CD4-positive, alpha-beta T cell (primary cell): ENCODE measurements at regions not wholly inside any gene's neighbourhood (a gene's known extent, or its start where the extent isn't known, plus 50 kb on each side); places are given as distances from the start of the nearest gene placed in this dataset.

Experiments
- ATAC-seq: fragments of 200-7000 bp; cut with Tn5 transposase; one replicate; pipeline ENCODE4 v1.10.0; 2022; ENCODE audit warnings: mild to moderate bottlenecking; ENCODE audit not compliant: poor library complexity
- CTCF ChIA-PET: fragments of 350-600 bp; sonication (Branson Sonifier 250); formaldehyde crosslinking; loops from one replicate; lab custom pipeline; 2021; ENCODE audit warnings: antibody characterized with exemption, inconsistent platforms; lab: Charles Lee
- POLR2A ChIA-PET: fragments of 350-600 bp; sonication (Branson Sonifier 250); formaldehyde crosslinking; loops from one replicate; lab custom pipeline; 2021; ENCODE audit warnings: antibody characterized with exemption, inconsistent platforms; lab: Charles Lee
- DNase-seq, 14 experiments: peaks; one replicate each; pipeline ENCODE4 v3.0.0-alpha.2; 2013 to 2020; ENCODE audit warnings: mixed read lengths in 2 of 14
- H3K27ac ChIP-seq, 2 donors: one replicate each; pipeline versions ENCODE4 v1.5.1 to v1.7.0; 2013; ENCODE audit warnings: low read length in 2 of 2, low read depth in 1 of 2, mild to moderate bottlenecking in 1 of 2
- H3K27me3 ChIP-seq, 2 experiments: 1 replicate in 1 of 2; 2 replicates in 1 of 2; pipeline versions ENCODE4 v1.6.1 to v1.7.0; 2013; ENCODE audit warnings: low read length in 2 of 2, control low read depth in 1 of 2, mild to moderate bottlenecking in 1 of 2, moderate library complexity in 1 of 2; ENCODE audit not compliant: insufficient read depth in 2 of 2, control insufficient read depth in 1 of 2
- H3K36me3 ChIP-seq: one replicate; pipeline ENCODE4 v1.6.1; 2013; ENCODE audit warnings: low read length, control low read depth; ENCODE audit not compliant: insufficient read depth
- H3K4me1 ChIP-seq: one replicate; pipeline ENCODE4 v1.6.1; 2013; ENCODE audit warnings: low read length, control low read depth; ENCODE audit not compliant: insufficient read depth
- H3K4me3 ChIP-seq: one replicate; pipeline ENCODE4 v1.5.1; 2013; ENCODE audit warnings: mild to moderate bottlenecking, low read length, moderate library complexity
- H3K9me3 ChIP-seq, 2 experiments: 1 replicate in 1 of 2; 2 replicates in 1 of 2; pipeline versions ENCODE4 v1.6.1 to v1.7.0; 2013; ENCODE audit warnings: low read length in 2 of 2, mild to moderate bottlenecking in 2 of 2, control low read depth in 1 of 2, moderate library complexity in 1 of 2; ENCODE audit not compliant: control insufficient read depth in 1 of 2, insufficient read depth in 1 of 2
- H3K27ac Mint-ChIP-seq: one replicate; pipeline ENCODE4 v1.8.0; 2020; ENCODE audit warnings: mixed read lengths
- H3K27me3 Mint-ChIP-seq: one replicate; pipeline ENCODE4 v1.8.0; 2021; ENCODE audit warnings: mixed read lengths
- H3K36me3 Mint-ChIP-seq: one replicate; pipeline ENCODE4 v1.8.0; 2021; ENCODE audit warnings: low read depth, mixed read lengths
- H3K4me1 Mint-ChIP-seq: one replicate; pipeline ENCODE4 v1.8.0; 2021; ENCODE audit warnings: low read depth, mixed read lengths
- H3K4me3 Mint-ChIP-seq: one replicate; pipeline ENCODE4 v1.8.0; 2020; ENCODE audit warnings: mild to moderate bottlenecking, mixed read lengths
- H3K9me3 Mint-ChIP-seq: one replicate; pipeline ENCODE4 v1.8.0; 2020; ENCODE audit warnings: mixed read lengths
- CTCF ChIP-seq: fragments of 200-600 bp; IDR thresholded peaks from one replicate; pipeline ENCODE4 v1.8.0; 2022; ENCODE audit warnings: antibody characterized with exemption, mild to moderate bottlenecking
- intact Hi-C, 2 experiments: fragments of 100-400 bp; cut with DNase I in 1 of 2; cut with micrococcal nuclease in 1 of 2; formaldehyde crosslinking; loops; one replicate each; pipeline versions ENCODE4 v1.15.1 to v1.9.0; 2023 to 2025; cut with DNase I, micrococcal nuclease

DNA sequence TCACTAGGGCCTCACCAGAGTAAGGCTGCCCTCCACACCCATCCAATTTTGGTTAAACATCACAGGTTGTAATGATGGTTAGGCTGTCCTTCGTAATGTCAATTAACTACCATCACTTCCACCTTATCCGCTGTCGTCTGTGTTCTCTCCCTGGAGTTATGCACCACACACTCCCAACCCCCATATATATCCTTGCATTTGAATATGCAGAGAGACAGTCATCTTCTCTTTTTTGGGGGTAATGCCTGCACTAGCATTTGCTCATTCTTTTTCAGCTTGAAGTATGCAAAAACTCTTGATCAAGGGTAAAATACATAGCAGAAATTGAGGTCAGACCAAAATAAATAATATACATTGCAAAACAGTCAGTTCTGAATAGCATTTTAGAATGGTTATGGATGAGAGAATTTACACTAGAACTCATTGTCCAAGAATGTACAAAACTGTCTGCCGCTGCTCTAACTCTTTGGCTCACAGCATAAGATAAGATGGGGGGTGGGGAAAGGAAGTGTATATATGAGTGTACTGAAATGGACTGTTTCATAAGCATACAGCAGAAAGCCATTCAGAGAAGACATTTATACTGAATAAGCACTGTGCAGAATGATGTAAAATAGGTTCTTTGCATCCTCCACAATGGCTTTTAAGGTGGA lies 397.8 kb upstream of the CHST9 start:
- Mint-ChIP-seq H3K36me3 (no peaks in the 10 kb centered on the region), H3K27ac (no peak overlapping the region), H3K4me3 (no peak overlapping the region), H3K9me3 (peaks cover 5% of the 10 kb centered on the region), H3K27me3 (no peaks in the 10 kb centered on the region), H3K4me1 (no peaks in the 10 kb centered on the region)
- CTCF ChIA-PET, result no interaction called here
- POLR2A ChIA-PET, result no interaction called here
- Histone ChIP-seq H3K27me3 (no peaks in the 10 kb centered on the region), H3K36me3 (no peaks in the 10 kb centered on the region), H3K9me3 (peaks cover 4 to 5% of the 10 kb centered on the region in 2 experiments), H3K27ac (no peak overlapping the region), H3K4me3 (no peak overlapping the region), H3K4me1 (no peaks in the 10 kb centered on the region)
- intact Hi-C loops, result no loop called here
- DNase-seq (no peak), ATAC-seq (no peak)
- TF ChIP-seq CTCF, result no peak

- peaks cover 5 to 8% of the 10 kb centered on the region in 2 experiments for H3K9me3 ChIP-seq
- Mint-ChIP-seq H3K9me3 (peaks cover 5% of the 10 kb centered on the region), H3K27me3 (no peaks in the 10 kb centered on the region), H3K27ac (no peak overlapping the region), H3K4me3 (no peak overlapping the region), H3K36me3 (no peaks in the 10 kb centered on the region), H3K4me1 (no peaks in the 10 kb centered on the region)
- ChIA-PET CTCF (no interaction called here), POLR2A (no interaction called here)
- ATAC-seq, result no peak
- no peaks in the 10 kb centered on the region for H3K27me3 ChIP-seq
- H3K36me3 ChIP-seq, result no peaks in the 10 kb centered on the region
- TF ChIP-seq CTCF, result no peak
- no peak overlapping the region for H3K4me3 ChIP-seq
- H3K4me1 ChIP-seq, result no peaks in the 10 kb centered on the region
- H3K27ac ChIP-seq, result no peak overlapping the region
- intact Hi-C loops, result no loop called here
- no peak for DNase-seq
Measured at GRCh38 chr18:27581296-27581904, 396.3 kb upstream of the CHST9 start.

GRCh38 chr18:27579364-27579763 lies 394.3 kb upstream of the CHST9 start:
- Histone ChIP-seq H3K36me3 (no peaks in the 10 kb centered on the region), H3K4me3 (no peak overlapping the region), H3K27me3 (no peaks in the 10 kb centered on the region), H3K4me1 (no peaks in the 10 kb centered on the region), H3K9me3 (peaks cover 5 to 13% of the 10 kb centered on the region in 2 experiments), H3K27ac (no peak overlapping the region)
- H3K27me3 Mint-ChIP-seq, result no peaks in the 10 kb centered on the region
- DNase-seq (no peak), ATAC-seq (no peak)
- no peak overlapping the region for H3K4me3 Mint-ChIP-seq
- ChIA-PET POLR2A (no interaction called here), CTCF (no interaction called here)
- H3K27ac Mint-ChIP-seq, result no peak overlapping the region
- no peaks in the 10 kb centered on the region for H3K36me3 Mint-ChIP-seq
- peaks cover 5% of the 10 kb centered on the region for H3K9me3 Mint-ChIP-seq
- TF ChIP-seq CTCF, result no peak
- no peaks in the 10 kb centered on the region for H3K4me1 Mint-ChIP-seq
- intact Hi-C loops, result no loop called here
